ENCODE measurements at regions not wholly inside any gene's neighbourhood (a gene's known extent, or its start where the extent isn't known, plus 50 kb on each side); places are given as distances from the start of the nearest gene placed in this dataset.

DNA sequence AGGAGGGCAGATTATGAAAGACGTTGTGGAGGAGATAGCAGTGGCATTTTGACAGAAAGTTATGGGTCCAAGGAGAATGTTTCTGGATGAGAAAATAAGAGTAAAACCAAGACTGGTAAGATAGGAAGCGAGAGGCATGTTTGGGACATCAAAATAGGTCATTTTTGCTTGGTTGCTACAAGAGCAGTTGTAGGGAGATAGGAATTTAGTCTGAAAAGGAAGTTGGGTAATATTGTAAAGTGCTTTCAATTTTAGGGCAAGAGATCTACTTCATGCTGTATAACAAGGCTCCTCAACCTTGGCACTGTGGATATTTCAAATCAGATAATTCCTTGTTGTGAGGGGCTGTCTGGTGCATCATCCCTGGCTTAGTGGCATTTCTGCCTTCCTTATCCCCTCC is 118.0 kb upstream of the DPH6 start:
- no peak for TF ChIP-seq POLR2A (IDR thresholded peaks at IDR 0.05; ENCODE audit: low read length)
- no peak for TF ChIP-seq CTCF (IDR thresholded peaks at IDR 0.05)
- TF ChIP-seq CEBPB (IDR thresholded peaks at IDR 0.05): no peak
- no peak for TF ChIP-seq EP300 (IDR thresholded peaks at IDR 0.05)
- TF ChIP-seq KDM1A (IDR thresholded peaks at IDR 0.05; ENCODE audit: low read depth): no peak
- TF ChIP-seq SREBF2 (IDR thresholded peaks at IDR 0.05): no peak
- TF ChIP-seq REST (IDR thresholded peaks at IDR 0.05): no peak
- TF ChIP-seq, protein P1, sequence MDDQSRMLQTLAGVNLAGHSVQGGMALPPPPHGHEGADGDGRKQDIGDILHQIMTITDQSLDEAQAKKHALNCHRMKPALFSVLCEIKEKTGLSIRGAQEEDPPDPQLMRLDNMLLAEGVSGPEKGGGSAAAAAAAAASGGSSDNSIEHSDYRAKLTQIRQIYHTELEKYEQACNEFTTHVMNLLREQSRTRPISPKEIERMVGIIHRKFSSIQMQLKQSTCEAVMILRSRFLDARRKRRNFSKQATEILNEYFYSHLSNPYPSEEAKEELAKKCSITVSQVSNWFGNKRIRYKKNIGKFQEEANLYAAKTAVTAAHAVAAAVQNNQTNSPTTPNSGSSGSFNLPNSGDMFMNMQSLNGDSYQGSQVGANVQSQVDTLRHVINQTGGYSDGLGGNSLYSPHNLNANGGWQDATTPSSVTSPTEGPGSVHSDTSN (IDR thresholded peaks at IDR 0.05): no peak
- TF ChIP-seq RAD21 (conservative IDR thresholded peaks at IDR 0.05 in 1 of 2, IDR thresholded peaks at IDR 0.05 in 1 of 2): no peak
- no peak for TF ChIP-seq CHD4 (IDR thresholded peaks at IDR 0.05; ENCODE audit: borderline replicate concordance)
- TF ChIP-seq SMC3 (IDR thresholded peaks at IDR 0.05): no peak
